ENCODE measurements at regions not wholly inside any gene's neighbourhood (a gene's known extent, or its start where the extent isn't known, plus 50 kb on each side); places are given as distances from the start of the nearest gene placed in this dataset.
"Not testable (repeated sequence)": the region's sequence is repeated elsewhere in the genome, so short reads cannot be mapped to it uniquely, and the experiment has no call there.

- not testable (repeated sequence) for H3K4me3 ChIP-seq (ENCODE audit: low read depth, low read length, poor library complexity, severe bottlenecking); H3K9me3 ChIP-seq (ENCODE audit: low read length); H3K27me3 ChIP-seq (ENCODE audit: insufficient read depth, low read length); H3F3A ChIP-seq (ENCODE audit: insufficient read depth, low read length); H4K20me1 ChIP-seq (ENCODE audit: insufficient read depth, low read length); H3K4me2 ChIP-seq (ENCODE audit: low read length); H3K4me1 ChIP-seq (ENCODE audit: insufficient read depth, low read length, severe bottlenecking); H3K36me3 ChIP-seq (ENCODE audit: insufficient read depth, low read length); H2AFZ ChIP-seq (ENCODE audit: low read length); H3K9ac ChIP-seq (ENCODE audit: low read length); H3K79me2 ChIP-seq (ENCODE audit: insufficient read depth, low read length); H3K9me2 ChIP-seq (ENCODE audit: low read depth, low read length); H3K27ac ChIP-seq (ENCODE audit: low read depth, low read length, poor library complexity, severe bottlenecking)
These were observed 187.0 kb upstream of the PZP start for GRCh38 chr12:9395220-9395619.

DNA sequence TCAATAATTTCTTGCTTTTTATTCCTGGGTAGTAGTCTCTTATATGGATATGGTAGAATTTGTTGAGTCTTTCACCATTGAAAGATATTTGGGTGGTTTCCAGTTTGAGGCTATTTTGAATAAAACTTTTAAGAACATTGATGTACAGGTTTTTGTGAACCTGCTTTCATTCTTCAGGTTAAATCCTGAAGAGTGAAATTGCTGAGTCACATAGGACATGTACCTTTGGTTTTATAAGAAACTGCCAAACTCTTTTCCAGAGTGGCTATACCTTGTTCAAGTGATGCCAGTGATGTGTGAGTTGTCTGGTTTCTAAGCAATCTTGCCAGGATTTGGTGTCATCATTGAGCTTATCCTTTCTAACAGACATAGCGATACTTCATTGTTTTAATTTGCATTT is 184.6 kb upstream of the PZP start:
- H4K20me1 ChIP-seq (ENCODE audit: insufficient read depth, low read length): no peaks in the 10 kb centered on the region
- H3K9ac ChIP-seq (ENCODE audit: low read length): no peak overlapping the region
- peaks cover 11% of the 10 kb centered on the region for H3K4me1 ChIP-seq (ENCODE audit: insufficient read depth, low read length, severe bottlenecking)
- no peak overlapping the region for H3K4me2 ChIP-seq (ENCODE audit: low read length)
- no peaks in the 10 kb centered on the region for H3K9me3 ChIP-seq (ENCODE audit: low read length)
- H3K79me2 ChIP-seq (ENCODE audit: insufficient read depth, low read length): no peaks in the 10 kb centered on the region
- H3F3A ChIP-seq (ENCODE audit: insufficient read depth, low read length): no peaks in the 10 kb centered on the region
- no peaks in the 10 kb centered on the region for H3K27me3 ChIP-seq (ENCODE audit: insufficient read depth, low read length)
- no peaks in the 10 kb centered on the region for H3K36me3 ChIP-seq (ENCODE audit: insufficient read depth, low read length)
- TF ChIP-seq EZH2 (IDR thresholded peaks at IDR 0.05; ENCODE audit: borderline replicate concordance, low read length) (no peak), CTCF (IDR thresholded peaks at IDR 0.05; ENCODE audit: low read length) (no peak)
- H3K4me3 ChIP-seq (ENCODE audit: low read depth, low read length, poor library complexity, severe bottlenecking): no peak overlapping the region
- H3K27ac ChIP-seq (ENCODE audit: low read depth, low read length, poor library complexity, severe bottlenecking): no peak overlapping the region
- no peaks in the 10 kb centered on the region for H3K9me2 ChIP-seq (ENCODE audit: low read depth, low read length)
- no peak overlapping the region for H2AFZ ChIP-seq (ENCODE audit: low read length)

GRCh38 chr12:9391815-9392214 is 183.6 kb upstream of the PZP start:
- H3K9ac ChIP-seq (ENCODE audit: low read length): no peak overlapping the region

More at GRCh38 chr12:9391815-9392214, 183.6 kb upstream of the PZP start:
- Histone ChIP-seq H3K36me3 (ENCODE audit: insufficient read depth, low read length) (no peaks in the 10 kb centered on the region), H3K4me1 (ENCODE audit: insufficient read depth, low read length, severe bottlenecking) (peaks cover 15% of the 10 kb centered on the region), H3K9me2 (ENCODE audit: low read depth, low read length) (no peaks in the 10 kb centered on the region), H3K4me3 (ENCODE audit: low read depth, low read length, poor library complexity, severe bottlenecking) (no peak overlapping the region), H3K4me2 (ENCODE audit: low read length) (no peak overlapping the region), H3F3A (ENCODE audit: insufficient read depth, low read length) (no peaks in the 10 kb centered on the region), H3K27me3 (ENCODE audit: insufficient read depth, low read length) (no peaks in the 10 kb centered on the region), H2AFZ (ENCODE audit: low read length) (no peak overlapping the region), H3K27ac (ENCODE audit: low read depth, low read length, poor library complexity, severe bottlenecking) (no peak overlapping the region), H3K79me2 (ENCODE audit: insufficient read depth, low read length) (no peaks in the 10 kb centered on the region), H4K20me1 (ENCODE audit: insufficient read depth, low read length) (no peaks in the 10 kb centered on the region), H3K9me3 (ENCODE audit: low read length) (no peaks in the 10 kb centered on the region)
- TF ChIP-seq EZH2 (IDR thresholded peaks at IDR 0.05; ENCODE audit: borderline replicate concordance, low read length) (no peak), CTCF (IDR thresholded peaks at IDR 0.05; ENCODE audit: low read length) (no peak)
